Naive thymus-derived CD4-positive, alpha-beta T cell (primary cell): ENCODE measurements at regions not wholly inside any gene's neighbourhood (a gene's known extent, or its start where the extent isn't known, plus 50 kb on each side); places are given as distances from the start of the nearest gene placed in this dataset.

Experiments used
- ATAC-seq: fragments of 150-1000 bp; cut with Tn5 transposase; 2 replicates; pipeline ENCODE4 v1.10.0; 2021; ENCODE audit warnings: mild to moderate bottlenecking, moderate library complexity
- CTCF ChIA-PET: fragments of 350-600 bp; sonication (Branson Sonifier 250); formaldehyde crosslinking; loops from one replicate; lab custom pipeline; 2021; ENCODE audit warnings: antibody characterized with exemption; lab: Charles Lee
- POLR2A ChIA-PET: fragments of 350-600 bp; sonication (Branson Sonifier 250); formaldehyde crosslinking; loops from one replicate; lab custom pipeline; 2021; ENCODE audit warnings: antibody characterized with exemption, inconsistent platforms; lab: Charles Lee
- DNase-seq, 9 donors: peaks; one replicate each; pipeline versions ENCODE4 v3.0.0 to v3.0.0-alpha.2; 2020 to 2022; ENCODE audit warnings: mixed read lengths in 1 of 9
- H3K27ac ChIP-seq: one replicate; pipeline ENCODE4 v1.7.0; 2013; ENCODE audit warnings: mild to moderate bottlenecking, low read depth, low read length, moderate library complexity
- H3K27me3 ChIP-seq, 2 donors: one replicate each; pipeline ENCODE4 v1.7.0; 2013; ENCODE audit warnings: low read length in 2 of 2, mild to moderate bottlenecking in 2 of 2, moderate library complexity in 2 of 2; ENCODE audit not compliant: control insufficient read depth in 2 of 2, insufficient read depth in 2 of 2
- H3K36me3 ChIP-seq, 3 experiments: 1 replicate in 2 of 3; 2 replicates in 1 of 3; pipeline ENCODE4 v1.7.0; 2013; ENCODE audit warnings: low read length in 3 of 3, mild to moderate bottlenecking in 3 of 3, moderate library complexity in 1 of 3; ENCODE audit not compliant: insufficient read depth in 3 of 3, control insufficient read depth in 2 of 3
- H3K4me1 ChIP-seq, 2 donors: one replicate each; pipeline ENCODE4 v1.7.0; 2013; ENCODE audit warnings: low read length in 2 of 2, mild to moderate bottlenecking in 2 of 2, moderate library complexity in 1 of 2; ENCODE audit not compliant: control insufficient read depth in 2 of 2, insufficient read depth in 2 of 2
- H3K4me3 ChIP-seq: 2 replicates; pipeline ENCODE4 v1.7.0; 2013; ENCODE audit warnings: mild to moderate bottlenecking, low read length
- H3K9me3 ChIP-seq, 3 experiments: 1 replicate in 2 of 3; 2 replicates in 1 of 3; pipeline ENCODE4 v1.7.0; 2013; ENCODE audit warnings: low read length in 3 of 3; ENCODE audit not compliant: control insufficient read depth in 2 of 3
- H3K27ac Mint-ChIP-seq, 9 donors: one replicate each; pipeline ENCODE4 v1.8.0; 2020 to 2022; ENCODE audit warnings: mixed read lengths in 9 of 9, mild to moderate bottlenecking in 8 of 9, moderate library complexity in 5 of 9, inconsistent platforms in 2 of 9
- H3K27me3 Mint-ChIP-seq, 5 donors: one replicate each; pipeline ENCODE4 v1.8.0; 2021 to 2022; ENCODE audit warnings: mixed read lengths in 5 of 5, mild to moderate bottlenecking in 1 of 5
- H3K36me3 Mint-ChIP-seq, 5 donors: one replicate each; pipeline ENCODE4 v1.8.0; 2020 to 2022; ENCODE audit warnings: mixed read lengths in 5 of 5, mild to moderate bottlenecking in 3 of 5, inconsistent platforms in 1 of 5
- H3K4me1 Mint-ChIP-seq, 7 donors: one replicate each; pipeline ENCODE4 v1.8.0; 2020 to 2022; ENCODE audit warnings: mixed read lengths in 7 of 7, mild to moderate bottlenecking in 3 of 7, inconsistent platforms in 1 of 7
- H3K4me3 Mint-ChIP-seq, 10 donors: one replicate each; pipeline ENCODE4 v1.8.0; 2020 to 2022; ENCODE audit warnings: mild to moderate bottlenecking in 10 of 10, mixed read lengths in 10 of 10, moderate library complexity in 6 of 10, inconsistent platforms in 2 of 10
- H3K9me3 Mint-ChIP-seq, 11 donors: one replicate each; pipeline ENCODE4 v1.8.0; 2020 to 2022; ENCODE audit warnings: mixed read lengths in 11 of 11, mild to moderate bottlenecking in 4 of 11, inconsistent platforms in 1 of 11, moderate library complexity in 1 of 11
- intact Hi-C, 2 donors: fragments of 100-400 bp; cut with micrococcal nuclease; formaldehyde crosslinking; loops; one replicate each; pipeline ENCODE4 v1.15.1; 2023

- peak overlapping the region in 2 of 9 donors; percentile 5 to 16 for H3K27ac Mint-ChIP-seq
- ATAC-seq: no peak
- Histone ChIP-seq H3K4me3 (no peak overlapping the region), H3K36me3 (peaks cover 0 to 31% (median 5%) of the 10 kb centered on the region in 3 experiments), H3K4me1 (no peaks in the 10 kb centered on the region), H3K27me3 (no peaks in the 10 kb centered on the region), H3K9me3 (no peaks in the 10 kb centered on the region), H3K27ac (no peak overlapping the region)
- DNase-seq: no peak
- no peak overlapping the region for H3K4me3 Mint-ChIP-seq
- ChIA-PET CTCF (no interaction called here), POLR2A (no interaction called here)
- intact Hi-C loops: no loop called here
- peaks cover 50 to 86% (median 76%) of the 10 kb centered on the region in 5 donors for H3K36me3 Mint-ChIP-seq
- H3K9me3 Mint-ChIP-seq: peaks cover 7 to 33% (median 16%) of the 10 kb centered on the region in 11 donors
- H3K4me1 Mint-ChIP-seq: peaks cover 0 to 22% (median 10%) of the 10 kb centered on the region in 7 donors
- no peaks in the 10 kb centered on the region for H3K27me3 Mint-ChIP-seq
Observed at GRCh38 chr6:144681334-144681733, 396.2 kb downstream of the UTRN start.

- Mint-ChIP-seq H3K27me3 (no peaks in the 10 kb centered on the region), H3K27ac (peak overlapping the region in 1 of 9 donors; percentile 39), H3K9me3 (peaks cover 12 to 52% (median 31%) of the 10 kb centered on the region in 11 donors), H3K4me1 (peaks cover 0 to 22% (median 3%) of the 10 kb centered on the region in 7 donors), H3K36me3 (peaks cover 53 to 89% (median 84%) of the 10 kb centered on the region in 5 donors), H3K4me3 (no peak overlapping the region)
- DNase-seq: no peak
- peaks cover 0 to 39% (median 5%) of the 10 kb centered on the region in 3 experiments for H3K36me3 ChIP-seq
- ChIA-PET CTCF (no interaction called here), POLR2A (no interaction called here)
- H3K27me3 ChIP-seq: no peaks in the 10 kb centered on the region
- no peak overlapping the region for H3K27ac ChIP-seq
- H3K9me3 ChIP-seq: peaks cover 0 to 9% (median 0%) of the 10 kb centered on the region in 3 experiments
- intact Hi-C loops: no loop called here
- no peak overlapping the region for H3K4me3 ChIP-seq
- no peaks in the 10 kb centered on the region for H3K4me1 ChIP-seq
- ATAC-seq: no peak
Observed at GRCh38 chr6:144683216-144684070, 398.3 kb downstream of the UTRN start.

- CTCF ChIA-PET: no interaction called here
- ATAC-seq (no peak), DNase-seq (no peak)
- Histone ChIP-seq H3K27ac (no peak overlapping the region), H3K27me3 (no peaks in the 10 kb centered on the region), H3K4me1 (peaks cover 0 to 3% of the 10 kb centered on the region in 2 donors), H3K36me3 (peaks cover 0 to 30% (median 0%) of the 10 kb centered on the region in 3 experiments), H3K9me3 (peaks cover 0 to 12% (median 0%) of the 10 kb centered on the region in 3 experiments), H3K4me3 (no peak overlapping the region)
- Mint-ChIP-seq H3K36me3 (peaks cover 44 to 89% (median 74%) of the 10 kb centered on the region in 5 donors), H3K27ac (no peak overlapping the region), H3K9me3 (peaks cover 12 to 68% (median 33%) of the 10 kb centered on the region in 11 donors), H3K4me1 (peaks cover 3 to 35% (median 15%) of the 10 kb centered on the region in 7 donors), H3K27me3 (no peaks in the 10 kb centered on the region), H3K4me3 (peak overlapping the region in 1 of 10 donors; percentile 29)
- POLR2A ChIA-PET: interaction anchor here (0.7 kb wide), 1 partner anchor 48 kb away, joined by 3 read pairs; no protein-coding TSS in a partner anchor
- intact Hi-C loops: no loop called here
Observed at GRCh38 chr6:144688713-144689112, 403.6 kb downstream of the UTRN start.

- Histone ChIP-seq H3K9me3 (peaks cover 0 to 12% (median 0%) of the 10 kb centered on the region in 3 experiments), H3K4me3 (no peak overlapping the region), H3K36me3 (peaks cover 0 to 30% (median 0%) of the 10 kb centered on the region in 3 experiments), H3K27ac (no peak overlapping the region), H3K27me3 (no peaks in the 10 kb centered on the region), H3K4me1 (peaks cover 0 to 3% of the 10 kb centered on the region in 2 donors)
- peak overlapping the region in 1 of 9 donors; percentile 44 for H3K27ac Mint-ChIP-seq
- POLR2A ChIA-PET: no interaction called here
- intact Hi-C loops: no loop called here
- peaks cover 3 to 44% (median 23%) of the 10 kb centered on the region in 7 donors for H3K4me1 Mint-ChIP-seq
- peaks cover 12 to 61% (median 33%) of the 10 kb centered on the region in 11 donors for H3K9me3 Mint-ChIP-seq
- no peak overlapping the region for H3K4me3 Mint-ChIP-seq
- ATAC-seq (no peak), DNase-seq (no peak)
- H3K27me3 Mint-ChIP-seq: no peaks in the 10 kb centered on the region
- CTCF ChIA-PET: no interaction called here
- H3K36me3 Mint-ChIP-seq: peaks cover 38 to 81% (median 65%) of the 10 kb centered on the region in 5 donors
Observed at GRCh38 chr6:144689503-144690040, 404.4 kb downstream of the UTRN start.

- Histone ChIP-seq H3K36me3 (peaks cover 0 to 26% (median 0%) of the 10 kb centered on the region in 3 experiments), H3K27me3 (no peaks in the 10 kb centered on the region), H3K4me1 (peaks cover 0 to 3% of the 10 kb centered on the region in 2 donors), H3K27ac (no peak overlapping the region), H3K4me3 (no peak overlapping the region), H3K9me3 (peaks cover 0 to 12% (median 0%) of the 10 kb centered on the region in 3 experiments)
- Mint-ChIP-seq H3K27ac (no peak overlapping the region), H3K36me3 (peaks cover 34 to 75% (median 60%) of the 10 kb centered on the region in 5 donors), H3K4me3 (no peak overlapping the region), H3K9me3 (peaks cover 10 to 55% (median 30%) of the 10 kb centered on the region in 11 donors), H3K4me1 (peaks cover 3 to 47% (median 26%) of the 10 kb centered on the region in 7 donors), H3K27me3 (no peaks in the 10 kb centered on the region)
- ATAC-seq: no peak
- intact Hi-C loops: no loop called here
- POLR2A ChIA-PET: no interaction called here
- CTCF ChIA-PET: no interaction called here
- DNase-seq: no peak
Observed at GRCh38 chr6:144690133-144690532, 405.0 kb downstream of the UTRN start.

GRCh38 chr6:144690666-144691065 lies 405.5 kb downstream of the UTRN start:
- H3K27me3 ChIP-seq: no peaks in the 10 kb centered on the region
- Mint-ChIP-seq H3K36me3 (peaks cover 31 to 70% (median 54%) of the 10 kb centered on the region in 5 donors), H3K27ac (peak overlapping the region in 1 of 9 donors; percentile 48), H3K27me3 (no peaks in the 10 kb centered on the region), H3K4me3 (no peak overlapping the region), H3K4me1 (peaks cover 3 to 47% (median 28%) of the 10 kb centered on the region in 7 donors), H3K9me3 (peaks cover 10 to 50% (median 25%) of the 10 kb centered on the region in 11 donors)
- DNase-seq (no peak), ATAC-seq (no peak)
- H3K4me1 ChIP-seq: peaks cover 0 to 3% of the 10 kb centered on the region in 2 donors
- ChIA-PET CTCF (no interaction called here), POLR2A (no interaction called here)
- peaks cover 0 to 21% (median 0%) of the 10 kb centered on the region in 3 experiments for H3K36me3 ChIP-seq
- intact Hi-C loops: no loop called here
- no peak overlapping the region for H3K4me3 ChIP-seq
- peaks cover 0 to 12% (median 0%) of the 10 kb centered on the region in 3 experiments for H3K9me3 ChIP-seq
- no peak overlapping the region for H3K27ac ChIP-seq
